ENCODE measurements at regions not wholly inside any gene's neighbourhood (a gene's known extent, or its start where the extent isn't known, plus 50 kb on each side); places are given as distances from the start of the nearest gene placed in this dataset.

DNA sequence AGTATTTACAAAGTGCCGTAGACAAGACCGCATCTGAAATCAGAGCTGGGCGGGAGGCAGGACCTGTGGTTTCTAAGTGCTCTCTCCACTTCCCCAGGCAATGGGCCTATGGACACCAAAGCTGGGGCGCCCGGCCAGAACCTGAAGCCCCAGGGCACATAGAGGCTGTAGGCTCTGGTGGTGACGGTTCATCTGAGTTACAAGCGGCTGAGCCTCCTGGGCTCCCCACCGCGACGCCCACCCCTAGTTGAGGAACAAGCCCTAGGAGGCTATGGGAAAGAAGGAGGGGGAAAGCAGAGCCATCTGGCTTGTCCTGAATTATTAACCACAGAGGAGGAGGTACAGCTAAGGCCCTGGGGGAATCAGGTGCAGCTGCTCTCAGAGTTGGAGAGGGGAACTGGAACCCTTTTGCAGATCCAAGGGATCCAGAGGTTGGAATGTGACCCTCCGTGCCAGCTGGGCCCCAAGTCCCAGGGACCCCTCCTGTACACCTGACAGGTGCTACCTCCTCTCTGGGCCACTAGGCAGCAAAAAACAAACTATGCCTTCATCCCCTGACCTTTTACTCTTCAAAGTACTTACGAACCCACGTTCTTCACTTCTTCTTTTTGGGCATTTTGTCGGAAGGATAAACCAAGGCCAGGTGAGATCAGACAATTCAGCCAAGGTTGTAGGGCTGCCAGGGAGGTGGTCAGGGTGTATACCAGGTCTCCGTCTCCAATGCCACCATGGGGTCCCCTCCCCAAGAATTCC is 77.2 kb downstream of the ARL6IP4 start:
- no peak overlapping the region for H3K4me3 ChIP-seq
- peaks cover 56 to 58% of the 10 kb centered on the region in 2 donors for H3K4me1 ChIP-seq
- no peak for TF ChIP-seq POLR2A (IDR thresholded peaks at IDR 0.05)
- TF ChIP-seq, protein P1, sequence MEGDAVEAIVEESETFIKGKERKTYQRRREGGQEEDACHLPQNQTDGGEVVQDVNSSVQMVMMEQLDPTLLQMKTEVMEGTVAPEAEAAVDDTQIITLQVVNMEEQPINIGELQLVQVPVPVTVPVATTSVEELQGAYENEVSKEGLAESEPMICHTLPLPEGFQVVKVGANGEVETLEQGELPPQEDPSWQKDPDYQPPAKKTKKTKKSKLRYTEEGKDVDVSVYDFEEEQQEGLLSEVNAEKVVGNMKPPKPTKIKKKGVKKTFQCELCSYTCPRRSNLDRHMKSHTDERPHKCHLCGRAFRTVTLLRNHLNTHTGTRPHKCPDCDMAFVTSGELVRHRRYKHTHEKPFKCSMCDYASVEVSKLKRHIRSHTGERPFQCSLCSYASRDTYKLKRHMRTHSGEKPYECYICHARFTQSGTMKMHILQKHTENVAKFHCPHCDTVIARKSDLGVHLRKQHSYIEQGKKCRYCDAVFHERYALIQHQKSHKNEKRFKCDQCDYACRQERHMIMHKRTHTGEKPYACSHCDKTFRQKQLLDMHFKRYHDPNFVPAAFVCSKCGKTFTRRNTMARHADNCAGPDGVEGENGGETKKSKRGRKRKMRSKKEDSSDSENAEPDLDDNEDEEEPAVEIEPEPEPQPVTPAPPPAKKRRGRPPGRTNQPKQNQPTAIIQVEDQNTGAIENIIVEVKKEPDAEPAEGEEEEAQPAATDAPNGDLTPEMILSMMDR (IDR thresholded peaks at IDR 0.05 in 4 of 5, conservative IDR thresholded peaks at IDR 0.05 in 1 of 5), result no peak
- in situ Hi-C loops (cut with MboI; ENCODE audit: low sequenced_read_pairs in 4 of 4), result no loop called here
- no peak overlapping the region for H3K27ac ChIP-seq
- no peaks in the 10 kb centered on the region for H3K9me3 ChIP-seq
- intact Hi-C loops (cut with DNase I; ENCODE audit: low total_unique reads), result no loop called here
- no peaks in the 10 kb centered on the region for H3K27me3 ChIP-seq
- no peak for DNase-seq
- no peaks in the 10 kb centered on the region for H3K36me3 ChIP-seq
- no peak for ATAC-seq

- Histone ChIP-seq H3K9me3 (no peaks in the 10 kb centered on the region), H3K27ac (peak overlapping the region in 1 of 4 donors; percentile 55), H3K4me3 (no peak overlapping the region), H3K36me3 (no peaks in the 10 kb centered on the region), H3K27me3 (no peaks in the 10 kb centered on the region), H3K4me1 (peaks cover 48% of the 10 kb centered on the region in 2 donors)
- ATAC-seq (no peak), DNase-seq (no peak)
- in situ Hi-C loops (cut with MboI; ENCODE audit: low sequenced_read_pairs in 4 of 4) (no loop called here), intact Hi-C loops (cut with DNase I; ENCODE audit: low total_unique reads) (no loop called here)
- TF ChIP-seq POLR2A (IDR thresholded peaks at IDR 0.05), result no peak
- TF ChIP-seq, protein P1 (IDR thresholded peaks at IDR 0.05 in 4 of 5, conservative IDR thresholded peaks at IDR 0.05 in 1 of 5), result no peak
Measured at GRCh38 chr12:123056709-123057108, 76.2 kb downstream of the ARL6IP4 start.

DNA sequence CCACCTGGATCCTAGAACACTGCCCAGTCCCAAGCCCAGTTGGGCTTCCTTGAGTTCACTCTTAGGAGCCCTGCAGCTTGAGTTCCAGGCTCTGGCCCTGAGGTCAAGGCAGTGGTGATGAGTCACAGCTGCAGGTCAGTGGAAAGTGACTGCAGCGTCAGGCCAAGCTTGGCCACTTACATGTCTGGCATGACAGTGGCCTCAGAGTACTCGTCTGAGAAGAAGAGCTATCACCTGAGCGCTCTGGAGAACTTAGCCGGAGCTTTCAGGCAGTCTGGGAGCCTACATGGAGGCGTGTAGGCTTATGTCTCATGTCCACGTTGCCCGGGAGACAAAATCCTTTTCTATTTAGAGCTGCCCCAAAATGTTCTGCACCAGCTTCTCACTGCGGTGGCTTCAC is 75.6 kb downstream of the ARL6IP4 start:
- no peaks in the 10 kb centered on the region for H3K36me3 ChIP-seq
- H3K4me3 ChIP-seq, result no peak overlapping the region
- TF ChIP-seq, protein P1 (IDR thresholded peaks at IDR 0.05 in 4 of 5, conservative IDR thresholded peaks at IDR 0.05 in 1 of 5), result no peak
- TF ChIP-seq POLR2A (IDR thresholded peaks at IDR 0.05), result no peak
- intact Hi-C loops (cut with DNase I; ENCODE audit: low total_unique reads) (no loop called here), in situ Hi-C loops (cut with MboI; ENCODE audit: low sequenced_read_pairs in 4 of 4) (no loop called here)
- peak; percentile 92 to 95 for ATAC-seq
- no peaks in the 10 kb centered on the region for H3K9me3 ChIP-seq
- DNase-seq, result peak; percentile 56 to 81
- H3K27me3 ChIP-seq, result no peaks in the 10 kb centered on the region
- peaks cover 47% of the 10 kb centered on the region in 2 donors for H3K4me1 ChIP-seq
- H3K27ac ChIP-seq, result peak overlapping the region in 3 of 4 donors; percentile 50 to 55 (median 55)

- intact Hi-C loops (cut with DNase I; ENCODE audit: low total_unique reads) (no loop called here), in situ Hi-C loops (cut with MboI; ENCODE audit: low sequenced_read_pairs in 4 of 4) (no loop called here)
- H3K27me3 ChIP-seq, result no peaks in the 10 kb centered on the region
- DNase-seq, result no peak
- no peak overlapping the region for H3K4me3 ChIP-seq
- ATAC-seq, result no peak
- peaks cover 45 to 50% of the 10 kb centered on the region in 2 donors for H3K4me1 ChIP-seq
- TF ChIP-seq, protein P1 (IDR thresholded peaks at IDR 0.05 in 4 of 5, conservative IDR thresholded peaks at IDR 0.05 in 1 of 5), result no peak
- no peak for TF ChIP-seq POLR2A (IDR thresholded peaks at IDR 0.05)
- H3K36me3 ChIP-seq, result no peaks in the 10 kb centered on the region
- H3K27ac ChIP-seq, result peak overlapping the region in 3 of 4 donors; percentile 15 to 55 (median 35)
- H3K9me3 ChIP-seq, result no peaks in the 10 kb centered on the region
Measured at GRCh38 chr12:123055281-123055766, 74.8 kb downstream of the ARL6IP4 start.
